HG02623 (cell line): ENCODE measurements at regions not wholly inside any gene's neighbourhood (a gene's known extent, or its start where the extent isn't known, plus 50 kb on each side); places are given as distances from the start of the nearest gene placed in this dataset.
"Not testable (repeated sequence)": the region's sequence is repeated elsewhere in the genome, so short reads cannot be mapped to it uniquely, and the experiment has no call there.

Experiments used
- ATAC-seq: cut with Tn5 transposase; IDR thresholded peaks from one replicate; pipeline ENCODE4 v1.9.1; 2021; ENCODE audit warnings: moderate library complexity; ENCODE audit not compliant: unreplicated experiment

- ATAC-seq: no peak
Measured at GRCh38 chr7:9029681-9030530, 596.5 kb downstream of the NXPH1 start.

- no peak for ATAC-seq
Measured at GRCh38 chr7:9030976-9031375, 597.6 kb downstream of the NXPH1 start.

- ATAC-seq: no peak
Measured at GRCh38 chr7:9031386-9031785, 598.0 kb downstream of the NXPH1 start.

GRCh38 chr7:9036080-9036479 lies 602.7 kb downstream of the NXPH1 start:
- no peak for ATAC-seq

- ATAC-seq: no peak
Measured at GRCh38 chr7:9071160-9071762, 637.9 kb downstream of the NXPH1 start.

- not testable (repeated sequence) for ATAC-seq
Measured at GRCh38 chr7:9075774-9076173, 642.4 kb downstream of the NXPH1 start.

- ATAC-seq: no peak
Measured at GRCh38 chr7:9082203-9082602, 648.8 kb downstream of the NXPH1 start.

GRCh38 chr7:9083837-9084236 lies 650.4 kb downstream of the NXPH1 start:
- ATAC-seq: no peak

- no peak for ATAC-seq
Measured at GRCh38 chr7:9091282-9091681, 657.9 kb downstream of the NXPH1 start.

GRCh38 chr7:9097565-9098060 lies 664.2 kb downstream of the NXPH1 start:
- ATAC-seq: no peak

- ATAC-seq: no peak
Measured at GRCh38 chr7:9100289-9100688, 666.9 kb downstream of the NXPH1 start.

GRCh38 chr7:9102846-9103245 lies 669.4 kb downstream of the NXPH1 start:
- no peak for ATAC-seq

GRCh38 chr7:9106747-9107146 lies 673.3 kb downstream of the NXPH1 start:
- ATAC-seq: no peak

GRCh38 chr7:9120331-9120730 lies 686.9 kb downstream of the NXPH1 start:
- no peak for ATAC-seq

GRCh38 chr7:9124320-9124719 lies 690.9 kb downstream of the NXPH1 start:
- no peak for ATAC-seq

- no peak for ATAC-seq
Measured at GRCh38 chr7:9125246-9125645, 691.8 kb downstream of the NXPH1 start.

GRCh38 chr7:9127901-9128300 lies 694.5 kb downstream of the NXPH1 start:
- no peak for ATAC-seq

GRCh38 chr7:9148687-9149086 lies 715.3 kb downstream of the NXPH1 start:
- ATAC-seq: no peak

- ATAC-seq: no peak
Measured at GRCh38 chr7:9149499-9150082, 716.2 kb downstream of the NXPH1 start.

GRCh38 chr7:9163691-9164090 lies 730.3 kb downstream of the NXPH1 start:
- ATAC-seq: not testable (repeated sequence)

GRCh38 chr7:9175871-9176270 lies 742.5 kb downstream of the NXPH1 start:
- no peak for ATAC-seq

GRCh38 chr7:9181356-9181755 lies 747.9 kb downstream of the NXPH1 start:
- ATAC-seq: no peak
